Retinal pigment epithelial cell (primary cell): ENCODE measurements at regions not wholly inside any gene's neighbourhood (a gene's known extent, or its start where the extent isn't known, plus 50 kb on each side); places are given as distances from the start of the nearest gene placed in this dataset.

Source experiments
- DNase-seq: peaks from one replicate; pipeline ENCODE4 v3.0.0-alpha.2; 2010; ENCODE audit warnings: low read depth
- H3K4me3 ChIP-seq: 2 replicates; pipeline ENCODE4 v1.5.1; 2011; ENCODE audit warnings: mild to moderate bottlenecking, low read length, control low read depth, moderate library complexity
- CTCF ChIP-seq: conservative IDR thresholded peaks from 2 replicates; pipeline ENCODE4 v1.5.1; 2011; ENCODE audit warnings: low read depth, low read length, control low read depth, inconsistent platforms

GRCh38 chr18:30644158-30644557 lies 398.4 kb downstream of the DSC3 start:
- H3K4me3 ChIP-seq = no peak overlapping the region
- TF ChIP-seq CTCF = no peak
- DNase-seq = no peak

GRCh38 chr18:30639361-30639760 lies 403.2 kb downstream of the DSC3 start:
- no peak for TF ChIP-seq CTCF

GRCh38 chr18:30634249-30634648 lies 408.3 kb downstream of the DSC3 start:
- DNase-seq = no peak

More at GRCh38 chr18:30639361-30639760, 403.2 kb downstream of the DSC3 start:
- H3K4me3 ChIP-seq = no peak overlapping the region
- DNase-seq = no peak

GRCh38 chr18:30632071-30632698 lies 410.4 kb downstream of the DSC3 start:
- TF ChIP-seq CTCF = no peak
- H3K4me3 ChIP-seq = no peak overlapping the region
- DNase-seq = no peak

More at GRCh38 chr18:30634249-30634648, 408.3 kb downstream of the DSC3 start:
- H3K4me3 ChIP-seq = no peak overlapping the region
- no peak for TF ChIP-seq CTCF

GRCh38 chr18:30625961-30626360 lies 416.6 kb downstream of the DSC3 start:
- no peak for TF ChIP-seq CTCF
- DNase-seq = no peak

GRCh38 chr18:30623401-30624065 lies 419.0 kb downstream of the DSC3 start:
- TF ChIP-seq CTCF = no peak
- no peak overlapping the region for H3K4me3 ChIP-seq
- peak; percentile 22 for DNase-seq

More at GRCh38 chr18:30625961-30626360, 416.6 kb downstream of the DSC3 start:
- H3K4me3 ChIP-seq = no peak overlapping the region

- TF ChIP-seq CTCF = no peak
- DNase-seq = no peak
- no peak overlapping the region for H3K4me3 ChIP-seq
Measured at GRCh38 chr18:30622635-30623034, 419.9 kb downstream of the DSC3 start.
